Embryonic facial prominence (tissue), 1 donor: ENCODE measurements at regions not wholly inside any gene's neighbourhood (a gene's known extent, or its start where the extent isn't known, plus 50 kb on each side); places are given as distances from the start of the nearest gene placed in this dataset.
A peak's percentile ranks its signal among the peaks of the same experiment; 100 is the strongest.

Experiments used
- DNase-seq: peaks from one replicate; pipeline ENCODE4 v3.0.0-alpha.2; 2016; ENCODE audit errors: extremely low spot score

DNA sequence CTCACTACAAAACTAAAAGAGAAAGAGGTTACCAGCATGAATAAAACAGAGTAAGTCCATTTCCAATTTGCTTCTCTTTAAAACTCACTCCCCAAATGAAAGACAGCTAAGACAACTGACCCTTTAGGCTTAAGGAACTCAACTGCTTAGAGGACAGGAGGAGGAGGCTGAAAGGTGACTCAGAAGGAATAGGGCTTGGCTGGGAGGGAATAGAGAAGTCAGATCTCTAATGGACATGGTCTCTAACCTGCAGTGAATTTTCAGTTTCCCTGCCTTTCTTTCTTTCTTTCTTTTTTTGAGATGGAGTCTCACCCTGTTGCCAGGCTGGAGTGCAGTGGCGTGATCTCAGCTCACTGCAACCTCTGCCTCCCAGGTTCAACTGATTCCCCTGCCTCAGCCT, 261.8 kb upstream of the CLINT1 start:
- DNase-seq = no peak

DNA sequence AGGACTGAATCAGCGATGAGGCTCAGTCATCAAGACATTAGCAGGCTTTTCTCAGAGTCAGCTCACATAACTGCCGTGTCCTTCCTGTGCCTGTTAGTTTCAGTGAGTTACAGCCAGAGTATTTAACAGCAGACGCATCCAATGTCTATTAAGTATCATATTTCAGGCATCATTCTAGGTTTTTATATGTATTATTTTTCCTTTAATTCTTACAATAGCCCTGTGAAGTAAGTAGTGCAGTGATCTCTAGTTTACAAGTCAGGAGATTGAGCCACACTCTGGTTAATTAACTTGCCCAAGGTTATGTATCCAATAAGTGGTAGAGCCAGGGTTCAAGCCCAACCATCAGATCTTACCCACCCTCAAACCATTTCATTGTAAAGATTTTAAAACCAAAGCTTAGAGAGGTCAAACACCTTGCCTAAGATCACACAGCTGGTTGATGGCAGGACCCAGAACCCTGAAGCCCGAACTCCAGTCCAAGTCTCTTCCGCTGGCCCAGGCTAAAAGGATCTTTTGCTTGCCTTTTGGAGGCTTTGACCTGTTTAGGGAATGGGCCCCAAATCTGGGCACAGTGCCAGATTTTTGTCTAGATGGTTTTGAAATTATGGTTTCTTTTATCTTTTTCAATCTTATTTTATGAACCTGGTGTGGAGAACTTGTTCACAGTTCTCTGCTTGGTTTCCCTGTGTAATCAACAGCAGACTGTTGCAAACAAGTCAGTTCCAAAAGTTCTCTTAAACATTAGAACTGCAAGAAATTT, 261.2 kb upstream of the CLINT1 start:
- DNase-seq = no peak

DNA sequence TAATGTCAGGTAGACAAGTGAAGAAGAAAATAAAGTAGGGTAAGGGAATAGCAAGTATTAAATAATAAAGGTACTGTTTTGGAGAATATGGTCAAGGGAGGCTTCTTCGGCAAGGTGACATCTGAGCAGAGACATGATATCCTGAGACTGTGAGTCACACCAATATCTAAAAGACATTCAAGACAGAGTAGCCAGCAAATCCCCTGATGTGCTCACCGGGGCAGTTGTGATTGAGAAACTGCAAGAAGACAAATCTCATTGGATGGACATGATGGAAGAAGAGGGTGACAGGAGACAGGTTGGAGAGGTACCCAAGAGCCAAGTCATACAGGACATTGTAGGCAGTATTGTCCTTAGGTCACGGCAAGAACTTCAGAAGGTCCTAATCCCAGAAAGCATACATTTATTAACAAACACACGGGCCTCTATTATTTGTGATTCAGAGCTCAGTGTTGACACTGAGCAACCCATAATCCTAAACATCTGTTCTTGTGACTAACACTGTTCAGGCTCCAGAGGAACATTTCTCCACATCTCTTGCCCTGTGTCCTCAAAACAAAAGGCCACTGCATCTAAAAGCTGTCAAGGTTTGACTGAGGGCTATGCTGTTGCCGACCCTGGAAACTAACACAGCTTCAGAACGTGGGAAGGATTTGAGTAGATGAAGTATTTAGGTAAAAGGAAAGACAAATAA, 258.7 kb upstream of the CLINT1 start:
- DNase-seq = no peak

DNA sequence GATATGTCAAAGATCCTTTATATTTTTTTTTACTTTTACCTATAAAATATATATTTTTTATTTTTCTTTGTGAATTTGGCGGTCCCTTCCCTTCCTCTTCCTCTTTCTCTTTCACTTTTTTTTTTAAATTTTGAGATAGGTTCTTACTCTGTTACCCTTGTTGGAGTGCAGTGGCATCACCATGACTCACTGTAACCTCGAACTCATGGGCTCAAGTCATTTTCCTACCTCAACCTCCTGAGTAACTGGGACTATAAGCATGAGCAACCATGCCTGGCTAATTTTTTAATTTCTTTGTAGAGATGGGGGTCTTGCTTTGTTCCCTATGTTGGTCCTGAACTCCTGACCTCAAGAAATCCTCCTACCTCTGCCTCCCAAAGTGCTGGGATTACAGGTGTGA, 258.0 kb upstream of the CLINT1 start:
- no peak for DNase-seq

DNA sequence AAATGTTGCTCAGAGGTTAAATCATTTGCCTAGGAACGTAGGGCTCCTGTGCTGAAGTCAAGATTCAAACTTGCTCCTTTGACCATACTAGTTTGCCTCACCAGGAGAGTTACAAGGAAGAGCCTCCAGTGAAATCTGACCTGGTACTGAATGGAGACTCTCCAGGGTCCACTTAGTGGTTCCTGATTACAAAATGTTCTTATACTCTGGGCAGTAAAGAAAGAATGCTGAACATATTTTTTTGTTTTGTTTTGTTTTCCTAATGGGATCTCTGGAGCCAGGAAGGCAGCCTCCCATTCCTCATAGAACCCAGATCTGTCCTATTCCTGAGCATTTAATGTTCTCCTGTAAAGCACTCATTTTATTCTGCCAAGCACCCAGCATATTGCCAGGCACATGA, 256.5 kb upstream of the CLINT1 start:
- DNase-seq = no peak

DNA sequence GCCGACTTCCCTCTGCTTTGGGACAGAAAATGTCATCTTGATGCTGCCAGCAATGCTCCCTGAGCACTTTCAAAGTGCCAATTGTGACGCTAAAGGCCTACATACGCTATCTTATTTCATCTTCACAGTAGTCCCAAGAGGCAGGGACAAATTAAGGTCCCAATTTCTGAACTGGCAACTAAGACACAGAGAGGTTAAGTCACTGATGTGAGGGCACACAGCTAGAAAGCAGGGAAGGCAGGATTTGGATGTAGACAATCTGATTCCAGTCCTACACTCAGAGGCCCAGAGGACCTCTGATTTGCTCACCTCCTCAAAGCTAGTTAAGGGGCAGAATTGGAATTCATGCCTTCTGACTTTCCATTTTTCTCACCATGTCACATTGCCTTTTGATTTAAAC, 249.2 kb upstream of the CLINT1 start:
- DNase-seq = no peak

DNA sequence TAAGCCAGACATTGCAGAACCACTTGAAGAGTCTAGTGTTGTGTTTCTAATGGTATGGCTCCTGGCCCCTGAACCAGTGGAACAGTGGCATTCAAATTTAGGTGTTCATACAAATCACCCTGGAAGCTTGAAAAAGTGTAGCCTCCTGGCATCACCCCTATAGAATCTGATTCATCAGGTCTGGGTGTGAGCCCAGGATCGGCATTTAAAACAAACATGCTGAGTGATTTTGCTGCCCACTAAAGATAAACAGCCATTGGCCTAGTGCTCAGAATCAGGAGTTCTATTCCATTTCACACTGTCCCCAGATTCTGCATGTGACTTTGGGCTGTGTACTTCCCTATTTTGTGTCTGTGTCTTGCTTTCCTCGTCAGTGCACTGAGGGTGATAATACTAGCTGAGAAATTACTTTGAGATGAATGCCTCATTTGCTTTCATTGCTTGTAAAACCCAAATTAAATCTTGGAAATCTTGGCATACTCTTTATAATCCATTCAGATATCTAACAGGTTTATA, 241.5 kb upstream of the CLINT1 start:
- no peak for DNase-seq

DNA sequence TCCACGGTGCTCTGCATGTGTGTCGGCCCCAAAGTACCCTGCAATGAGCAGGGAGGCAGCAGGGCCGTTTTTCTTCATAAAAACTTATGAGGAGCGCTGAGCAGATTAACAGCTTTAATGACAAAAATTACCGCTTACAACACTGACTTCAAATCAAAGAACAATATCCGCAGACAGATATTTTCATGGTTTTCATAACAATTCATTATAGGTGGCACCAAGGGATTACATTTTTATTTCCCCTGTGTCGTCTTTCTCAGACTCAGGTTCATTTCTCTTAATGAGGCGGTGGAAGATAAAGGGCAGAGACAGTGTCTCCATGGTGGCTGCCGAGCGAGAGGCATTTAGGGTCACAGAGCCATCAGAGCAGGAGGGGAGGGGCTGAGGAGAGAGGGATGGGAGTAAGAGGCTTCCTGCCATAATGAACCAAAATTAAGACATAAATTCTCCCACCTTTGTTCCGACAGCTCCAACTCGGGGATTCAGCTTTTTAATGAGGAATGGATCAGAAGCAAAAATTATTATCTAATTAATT, 240.7 kb upstream of the CLINT1 start:
- DNase-seq = no peak

DNA sequence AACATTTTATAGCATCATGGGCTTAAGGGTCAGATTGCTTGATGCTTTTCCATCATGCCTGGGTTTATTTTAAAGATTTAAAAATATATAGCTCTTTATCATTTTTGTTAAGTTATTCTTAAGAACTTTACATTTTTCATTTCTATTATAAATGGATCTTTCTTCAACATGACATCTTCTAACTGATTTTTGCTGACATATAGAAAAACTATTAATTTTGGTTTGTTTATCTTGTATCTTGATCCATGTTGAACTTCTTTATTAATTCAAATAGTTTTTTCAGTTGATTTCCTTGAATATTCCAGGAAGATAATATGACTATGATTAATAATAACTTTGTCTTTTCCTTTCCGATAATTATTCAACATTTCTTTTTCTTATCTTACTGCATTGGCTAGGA, 237.9 kb upstream of the CLINT1 start:
- DNase-seq = no peak

DNA sequence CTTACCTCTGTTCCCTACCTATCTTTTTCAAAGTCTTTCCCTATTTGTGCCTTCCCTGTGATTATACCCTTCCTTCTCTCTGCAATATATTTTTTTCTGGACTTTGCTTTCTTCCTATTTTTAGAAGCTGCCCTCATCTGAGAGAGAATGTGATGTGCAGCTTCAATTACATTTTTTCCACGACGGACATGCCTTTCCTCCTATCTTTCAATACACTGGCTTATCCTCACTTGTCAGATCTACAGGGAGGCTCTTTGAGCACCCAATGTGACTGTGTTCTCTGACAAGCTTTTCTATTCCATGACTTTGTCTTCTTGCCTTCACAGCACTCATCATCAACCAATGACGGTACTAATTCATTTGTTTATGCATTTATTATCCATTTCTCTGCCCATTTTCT, 227.9 kb upstream of the CLINT1 start:
- no peak for DNase-seq

DNA sequence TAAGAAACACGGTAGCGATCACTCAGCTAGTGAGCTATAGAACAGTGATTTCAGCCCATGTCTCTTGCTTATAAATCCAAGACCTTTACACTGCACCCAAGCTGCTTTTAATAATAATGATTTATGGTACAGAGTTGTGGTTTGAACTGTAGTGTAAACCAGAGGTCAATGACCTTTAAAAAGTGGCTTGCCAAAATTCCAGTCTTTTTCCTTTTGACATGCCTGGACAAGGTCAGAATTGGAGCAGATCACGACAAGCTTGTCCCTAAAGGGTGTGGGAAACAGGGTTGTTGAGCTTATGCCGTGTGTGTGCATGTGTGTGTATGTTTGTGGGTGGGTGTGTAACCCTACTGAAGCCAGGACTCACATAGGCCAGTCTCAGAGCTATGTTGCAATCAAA, 225.3 kb upstream of the CLINT1 start:
- DNase-seq = no peak

DNA sequence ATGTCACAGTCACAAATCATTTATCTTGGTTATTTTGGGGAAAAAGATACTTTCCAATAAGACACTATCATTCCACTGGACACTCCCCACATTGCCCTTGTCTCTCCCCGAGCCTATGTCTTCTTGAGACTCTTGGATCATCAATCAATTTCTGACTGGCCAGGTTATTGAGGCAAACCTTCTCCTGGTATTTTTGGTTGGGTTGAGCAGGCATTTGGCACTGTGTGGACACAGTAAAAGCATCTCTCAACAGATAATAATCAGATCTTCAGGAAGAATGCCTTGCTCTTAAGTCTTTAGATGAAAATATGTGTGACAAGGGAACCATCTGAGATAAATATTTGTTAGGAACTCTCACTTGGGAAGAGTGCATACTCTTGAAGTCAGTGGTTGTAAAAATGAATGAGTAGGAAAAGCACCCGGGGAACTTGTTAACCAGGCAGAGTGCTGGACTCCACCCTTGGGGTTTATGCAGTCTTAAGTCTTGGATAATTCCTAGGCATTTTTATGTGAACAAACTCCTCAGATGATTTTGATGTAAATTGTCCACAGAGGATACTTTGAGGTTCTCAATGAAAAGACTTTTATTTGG, 223.8 kb upstream of the CLINT1 start:
- DNase-seq = no peak

DNA sequence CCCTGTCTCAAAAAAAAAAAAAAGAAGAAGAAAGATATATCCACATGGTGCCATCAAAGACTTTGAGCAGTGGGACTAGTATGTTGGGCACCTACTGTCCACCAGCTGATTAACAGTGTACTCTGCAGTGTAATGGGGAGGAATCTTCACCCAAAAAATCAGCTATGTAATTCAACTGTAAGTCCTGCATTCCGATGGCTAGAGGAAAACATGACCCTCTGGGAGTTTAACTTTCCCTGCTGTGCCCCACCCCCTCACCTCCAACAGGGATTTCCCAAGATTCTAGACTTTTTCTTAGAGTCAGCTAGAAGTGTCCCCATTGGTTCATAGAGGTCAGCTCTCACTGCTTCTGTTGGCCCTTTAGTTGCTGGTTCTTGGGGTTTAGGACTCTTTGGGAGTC, 221.2 kb upstream of the CLINT1 start:
- DNase-seq = no peak

DNA sequence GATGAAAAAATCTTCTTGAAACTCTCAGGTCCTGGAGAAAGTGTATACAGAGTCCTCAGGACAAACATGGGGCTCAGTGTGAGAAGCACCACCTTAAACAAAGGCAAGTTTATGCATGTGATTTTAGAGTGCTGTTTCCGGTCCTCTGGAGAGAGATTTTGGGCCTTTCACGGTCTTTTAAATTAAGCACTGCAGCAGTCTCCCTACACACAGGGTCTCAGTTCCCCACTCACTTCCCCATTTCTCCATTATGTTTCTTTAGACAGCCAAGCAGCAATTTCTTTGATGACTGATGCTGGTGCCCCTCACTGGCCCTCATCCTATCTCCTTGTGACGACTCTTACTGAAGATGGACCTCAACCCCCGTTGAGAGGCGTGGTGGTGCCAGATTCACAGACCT, 220.2 kb upstream of the CLINT1 start:
- no peak for DNase-seq

DNA sequence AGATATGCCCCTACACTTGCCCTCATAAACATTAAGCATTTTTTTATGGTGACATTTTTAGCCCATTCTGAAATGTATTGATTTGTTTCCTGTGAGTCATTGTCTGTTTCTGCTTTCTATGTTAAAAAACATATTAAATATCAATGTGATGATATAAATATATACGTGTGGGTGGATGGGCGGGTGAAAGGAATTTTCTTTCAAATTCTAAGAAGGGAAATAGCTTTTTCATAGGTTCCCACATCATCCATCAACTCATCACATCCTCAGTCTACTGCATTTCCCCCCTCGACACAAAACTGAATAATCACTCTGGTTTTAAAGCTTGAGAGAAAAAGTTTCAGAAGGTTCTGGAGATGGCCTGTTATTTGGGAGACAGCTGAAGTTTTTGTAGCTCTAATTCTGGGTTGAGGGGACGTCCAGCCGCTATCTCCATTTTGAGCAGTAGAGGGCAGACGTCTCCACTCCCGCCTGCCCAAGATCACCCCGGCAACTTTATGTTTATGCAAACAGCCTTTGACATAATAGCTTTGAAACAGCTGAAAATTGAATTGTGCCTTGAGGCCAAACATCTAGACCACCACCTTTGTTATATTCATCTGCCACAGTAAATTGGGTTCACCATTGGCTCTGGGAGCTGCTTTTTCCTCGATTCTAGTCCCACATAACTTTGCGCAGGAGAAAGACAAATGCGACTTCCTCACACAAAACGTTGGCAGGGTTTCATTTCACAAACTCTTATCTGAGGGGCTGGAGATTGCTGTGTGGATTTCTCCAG, 216.2 kb upstream of the CLINT1 start:
- peak; percentile 91 for DNase-seq

DNA sequence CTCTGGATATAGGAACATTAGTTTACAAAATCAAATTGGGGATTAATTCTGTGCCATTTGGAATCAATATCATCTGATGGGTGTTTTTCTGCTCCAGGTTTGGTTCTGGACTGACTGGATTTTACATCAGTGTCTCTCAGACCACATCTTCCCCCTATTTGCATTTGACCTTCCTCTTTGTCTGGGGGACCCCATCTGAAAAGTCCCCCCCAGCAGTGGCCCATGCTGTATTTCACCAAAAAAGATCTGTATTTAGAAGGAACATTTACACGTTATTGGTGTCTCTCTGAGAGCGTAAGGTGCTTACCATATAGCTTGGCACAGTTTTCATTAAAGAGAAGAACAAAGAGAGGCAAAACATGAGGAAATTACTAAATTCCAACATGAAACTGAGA, 215.6 kb upstream of the CLINT1 start:
- no peak for DNase-seq

DNA sequence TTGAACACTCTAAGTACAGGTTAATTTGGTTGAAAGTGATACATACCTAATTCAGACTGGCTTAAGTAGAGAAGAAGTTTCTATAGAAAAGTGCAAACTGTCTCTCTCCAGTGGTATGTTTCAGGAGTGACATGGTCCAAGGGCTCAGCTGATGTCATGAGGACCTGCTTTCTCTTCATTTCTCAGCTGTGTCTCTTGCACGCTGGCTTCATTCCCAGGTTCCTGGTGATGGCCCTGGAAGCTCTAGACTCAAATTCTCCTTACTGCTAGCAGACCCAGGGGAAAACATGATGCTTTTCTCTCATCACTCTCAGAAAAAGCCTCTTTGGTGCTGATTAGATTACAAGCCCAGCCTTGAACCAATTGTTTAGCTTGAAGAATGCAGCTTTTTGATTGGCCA, 211.9 kb upstream of the CLINT1 start:
- DNase-seq = no peak

DNA sequence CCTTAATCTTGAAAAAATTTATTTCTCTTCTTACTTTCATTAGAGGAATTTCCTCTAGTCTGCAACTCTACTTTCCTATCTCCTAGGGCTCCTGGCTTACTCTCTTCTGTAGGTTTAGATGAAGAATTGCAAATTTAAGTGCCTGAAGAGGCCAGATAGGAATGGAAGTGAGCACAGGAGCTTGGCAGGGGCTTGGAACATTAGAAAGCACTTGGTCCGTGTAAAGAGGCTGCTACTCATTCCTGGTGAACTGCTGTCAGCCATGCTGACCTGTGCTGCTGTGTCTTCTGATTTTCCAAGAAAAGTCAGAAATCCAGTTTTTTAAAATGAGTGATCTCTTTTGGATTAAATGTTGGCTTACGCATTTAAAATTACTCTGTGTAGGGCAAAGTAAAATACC, 210.9 kb upstream of the CLINT1 start:
- no peak for DNase-seq

DNA sequence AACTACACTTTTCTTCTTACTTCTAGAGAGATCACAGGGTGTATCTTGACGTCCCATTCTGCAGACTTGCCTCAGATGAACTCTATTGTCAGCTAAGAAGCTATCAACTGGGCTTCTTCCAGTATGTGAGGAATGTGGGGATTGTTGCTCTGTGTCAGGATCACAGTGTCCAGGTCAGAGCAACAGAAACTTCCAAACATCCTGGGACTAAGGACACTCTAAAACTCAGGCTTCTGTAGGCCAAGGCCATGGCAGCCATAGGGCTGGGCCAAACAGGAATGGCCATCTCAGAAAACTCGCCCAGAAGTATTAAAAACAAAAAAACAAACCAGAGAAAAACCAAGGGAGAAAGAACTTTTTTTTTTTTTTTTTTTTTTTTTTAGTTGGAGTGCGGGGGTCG, 210.0 kb upstream of the CLINT1 start:
- no peak for DNase-seq

DNA sequence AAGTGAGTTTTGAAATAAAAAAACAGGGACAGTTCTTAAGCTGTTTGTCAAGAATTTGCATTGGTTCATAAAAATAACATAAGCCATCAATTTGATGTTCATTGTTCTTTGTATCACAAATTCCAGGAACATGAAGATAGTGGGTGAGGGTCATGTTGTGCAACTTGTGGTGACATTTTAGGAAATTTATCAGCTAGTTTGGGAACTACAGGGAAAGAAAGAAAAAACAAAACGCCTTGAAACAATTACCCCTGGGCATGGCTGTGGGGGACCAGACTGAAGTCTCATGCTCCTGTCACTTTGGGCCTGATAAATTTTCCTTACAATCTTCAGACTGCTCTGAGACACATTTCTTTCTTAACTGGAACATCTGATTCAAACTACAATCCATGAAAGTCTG, 207.1 kb upstream of the CLINT1 start:
- no peak for DNase-seq

DNA sequence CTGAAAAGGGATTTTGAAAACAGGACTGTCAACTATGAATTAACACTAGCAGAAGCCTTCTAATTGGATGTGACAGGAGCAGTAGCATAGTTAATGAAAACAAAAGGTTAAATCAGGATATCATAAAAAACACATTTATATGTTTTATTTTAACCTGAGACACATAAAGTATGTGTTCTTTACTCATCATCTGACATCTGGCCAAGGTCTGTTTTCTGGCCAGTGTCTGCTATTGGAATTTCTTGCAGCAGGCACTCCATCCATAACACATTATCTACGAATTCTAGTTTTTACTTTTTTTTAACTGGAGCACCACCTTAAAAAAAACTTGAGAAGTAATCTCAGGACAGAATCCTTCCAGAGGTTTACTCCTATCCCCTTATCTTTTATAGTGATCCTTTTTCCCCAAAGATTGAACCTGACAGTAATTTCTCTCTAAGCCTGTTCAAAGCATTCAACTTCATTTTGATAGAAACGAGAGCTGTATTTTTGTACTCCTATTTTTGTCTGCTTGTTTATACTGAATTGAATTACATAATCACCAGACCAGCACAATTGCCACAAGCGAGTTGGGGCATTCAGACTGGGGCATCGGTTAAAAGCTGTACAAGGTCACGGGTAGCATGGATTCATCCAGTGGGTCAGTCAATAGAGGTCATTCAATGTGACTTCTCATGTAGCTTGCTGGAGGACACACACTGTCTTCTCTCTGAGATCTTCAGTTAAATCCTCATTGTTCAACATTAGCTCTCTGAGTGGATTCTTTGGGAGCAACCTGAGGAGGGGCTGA, 205.6 kb upstream of the CLINT1 start:
- no peak for DNase-seq
